Renal cortex interstitium (tissue), 11 donors: ENCODE measurements at regions not wholly inside any gene's neighbourhood (a gene's known extent, or its start where the extent isn't known, plus 50 kb on each side); places are given as distances from the start of the nearest gene placed in this dataset.
A peak's percentile ranks its signal among the peaks of the same experiment; 100 is the strongest.

ENCODE experiments used
- DNase-seq, 11 donors: peaks; one replicate each; pipeline ENCODE4 v3.0.0-alpha.2; 2013; ENCODE audit warnings: low read depth in 9 of 11, low spot score in 4 of 11; ENCODE audit errors: extremely low read depth in 1 of 11

DNA sequence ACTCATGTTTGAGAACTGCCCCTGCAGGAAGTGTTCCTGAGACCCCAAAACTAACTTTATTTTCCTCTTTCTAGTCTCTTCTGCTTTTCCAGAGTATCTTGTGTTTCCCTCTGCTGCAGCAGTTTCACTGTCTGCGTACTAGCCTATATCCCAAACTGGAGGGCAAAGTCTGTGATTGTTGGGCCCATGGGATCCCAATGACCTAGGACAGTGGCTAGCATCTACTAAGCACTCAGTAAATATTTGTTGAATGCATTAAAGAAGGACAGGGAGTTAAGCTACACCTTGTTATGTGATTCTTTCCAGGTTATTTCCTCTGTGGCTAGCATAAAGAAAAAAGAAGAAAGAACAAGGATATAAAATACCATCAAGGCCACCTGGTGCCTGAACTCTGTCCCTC is 210.6 kb upstream of the PHYHIPL start:
- DNase-seq = no peak

DNA sequence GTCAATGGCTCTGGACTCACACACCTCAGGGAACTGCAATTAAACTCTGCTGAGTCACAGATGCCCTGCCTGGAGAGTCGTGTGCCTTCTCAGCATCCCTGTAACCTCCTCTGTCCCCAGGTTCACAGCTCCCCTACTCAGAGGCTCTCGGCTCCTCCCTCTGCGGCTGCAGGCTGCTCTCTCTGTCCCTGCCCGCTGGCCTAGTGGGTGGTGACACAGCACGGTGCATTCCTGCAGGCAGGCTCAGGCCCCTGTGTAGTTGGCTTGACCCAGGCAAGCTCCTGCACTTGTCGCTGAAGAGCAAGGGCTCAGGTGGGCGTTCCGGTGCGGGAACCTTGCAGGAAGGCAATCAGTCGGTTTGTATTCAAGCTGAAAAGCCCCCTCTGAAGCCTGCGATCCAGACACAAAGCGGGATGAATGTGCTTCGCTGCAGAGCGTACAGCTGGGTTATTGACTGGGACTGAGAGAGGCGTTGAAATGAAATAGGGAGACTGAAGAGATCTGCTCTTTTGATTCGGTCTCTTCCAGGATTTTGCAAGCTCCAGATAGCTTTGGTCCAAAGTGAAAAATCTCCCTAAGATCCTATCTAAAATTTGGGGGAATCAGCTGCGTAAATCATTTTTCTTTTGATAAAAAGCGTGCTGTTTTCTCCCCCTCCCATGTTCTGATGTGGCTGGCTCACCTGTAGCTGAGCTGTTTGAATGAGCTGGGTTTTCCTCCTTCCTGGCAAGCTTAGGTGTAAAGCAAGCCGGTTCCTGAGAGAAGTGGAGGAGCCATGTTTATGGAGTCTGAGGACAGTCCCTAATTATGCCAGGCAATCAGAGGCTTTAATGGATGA is 208.7 kb upstream of the PHYHIPL start:
- DNase-seq = peak in 4 of 11 donors; percentile 11 to 27 (median 14)

DNA sequence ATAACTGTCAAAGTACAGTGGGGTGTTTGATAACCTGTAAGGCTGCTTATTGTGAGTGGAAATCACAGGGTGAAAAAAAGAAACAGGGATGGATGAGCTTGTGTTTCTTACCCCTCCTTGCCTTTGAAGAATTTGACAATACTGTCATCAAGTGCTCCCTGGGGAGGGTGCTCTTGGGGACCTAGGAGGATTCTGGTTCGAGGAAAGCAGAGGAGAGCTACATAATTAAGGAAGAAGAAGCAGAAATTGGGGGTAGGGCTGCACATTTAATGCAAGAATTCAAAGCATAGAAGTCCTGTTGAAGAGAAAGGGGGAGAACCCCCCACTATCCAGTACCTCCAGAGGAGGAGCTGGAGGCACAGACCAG is 208.1 kb upstream of the PHYHIPL start:
- no peak for DNase-seq

DNA sequence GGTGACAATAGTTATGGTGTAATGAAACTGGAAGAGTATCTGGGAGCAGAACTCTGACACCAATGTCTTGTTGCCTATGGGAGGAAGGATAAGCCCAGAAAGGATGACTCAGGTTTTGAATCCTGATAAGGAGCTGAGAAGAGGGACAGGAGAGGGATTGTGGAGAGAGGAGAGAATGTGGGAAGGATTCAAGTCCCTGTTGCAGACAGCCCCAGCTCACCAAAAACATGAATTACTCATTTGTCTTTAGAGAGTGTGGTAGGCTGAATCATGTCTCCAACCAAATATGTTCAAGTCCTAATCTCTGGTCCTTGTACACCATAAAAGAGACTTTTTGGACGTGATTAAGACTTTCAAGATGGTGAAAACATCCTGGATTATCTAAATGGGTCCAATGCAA is 206.9 kb upstream of the PHYHIPL start:
- DNase-seq = no peak

DNA sequence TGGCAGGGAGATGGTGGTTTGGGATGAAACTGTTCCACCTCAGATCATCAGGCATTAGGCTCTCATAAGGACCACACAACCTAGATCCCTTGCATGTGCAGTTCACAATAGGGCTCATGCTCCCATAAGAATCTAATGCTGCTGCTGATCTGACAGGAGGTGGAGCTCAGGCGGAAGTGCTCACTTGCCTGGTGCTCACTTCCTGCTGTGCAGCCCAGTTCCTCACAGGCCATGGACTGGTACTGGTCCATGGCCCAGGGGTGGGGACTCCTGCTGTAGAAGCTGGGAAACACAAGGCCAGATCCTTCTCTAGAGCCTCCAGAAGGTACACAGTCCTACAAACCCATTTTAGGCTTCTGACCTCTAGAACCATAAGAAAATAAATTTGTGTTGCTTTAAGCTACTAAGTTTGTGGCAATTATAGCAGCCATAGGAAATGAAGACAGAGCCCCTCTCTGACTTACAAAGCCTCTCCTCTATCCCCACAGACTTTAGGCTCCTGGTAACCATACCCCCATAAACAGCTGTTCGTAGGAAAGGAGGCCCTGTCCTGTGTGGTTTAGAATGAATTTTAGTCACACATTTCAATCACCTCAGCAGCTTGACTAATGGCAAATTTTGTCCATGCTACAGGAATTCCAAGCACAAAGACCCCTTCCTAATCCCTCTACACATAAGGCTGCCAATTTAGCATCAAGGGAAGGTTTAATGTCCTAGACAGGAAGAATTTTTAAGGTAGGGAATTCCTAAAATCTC is 206.1 kb upstream of the PHYHIPL start:
- no peak for DNase-seq

DNA sequence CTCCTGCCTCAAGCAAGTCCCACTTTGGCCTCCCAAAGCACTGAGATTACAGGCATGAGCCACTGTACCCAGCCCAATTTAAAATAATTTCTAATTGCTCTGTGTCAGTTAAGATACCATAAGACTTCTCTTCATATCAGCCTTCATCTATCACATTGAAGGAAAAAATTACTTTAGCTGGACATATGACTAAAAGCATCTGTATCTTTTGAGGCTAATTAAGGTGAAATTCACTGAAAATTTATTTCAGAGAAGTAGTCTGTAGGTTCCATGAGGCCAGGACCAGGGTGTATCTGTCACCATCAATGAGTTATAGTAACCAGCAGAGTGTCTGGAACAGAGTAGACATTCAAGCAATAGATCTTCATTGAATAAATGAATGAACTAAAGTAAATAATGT is 205.2 kb upstream of the PHYHIPL start:
- no peak for DNase-seq

DNA sequence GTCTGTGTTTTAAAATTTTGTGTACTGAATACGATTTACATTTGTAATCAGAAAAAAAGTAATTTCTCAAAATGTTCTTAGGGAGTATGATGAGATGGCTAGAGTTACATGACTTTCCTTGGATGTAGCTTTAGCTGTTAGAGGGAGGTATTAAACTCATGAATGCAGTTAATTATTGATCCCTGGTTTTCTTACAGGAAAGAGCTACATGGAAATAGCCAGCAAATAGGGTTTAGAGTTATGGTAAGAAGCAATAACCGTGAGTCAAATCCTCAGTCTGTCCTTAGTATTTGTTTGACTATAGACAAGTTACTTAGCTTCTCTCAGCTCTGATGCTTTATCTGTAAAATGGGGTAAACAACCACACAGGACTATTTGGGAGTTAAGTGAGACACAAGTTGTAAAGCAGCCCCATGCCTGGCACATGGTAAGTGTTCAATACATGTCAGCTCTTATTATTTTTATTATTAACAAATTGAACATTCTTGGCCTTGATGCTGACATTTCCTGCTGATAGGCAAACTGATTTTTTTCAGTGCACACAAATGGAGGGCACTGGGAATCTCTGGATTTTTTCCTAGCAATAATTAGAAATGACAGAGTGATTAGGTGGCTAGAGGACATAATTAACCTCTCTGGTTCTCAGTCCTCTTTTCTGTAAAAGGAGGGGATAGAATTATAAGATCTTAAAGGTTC is 204.5 kb upstream of the PHYHIPL start:
- no peak for DNase-seq

DNA sequence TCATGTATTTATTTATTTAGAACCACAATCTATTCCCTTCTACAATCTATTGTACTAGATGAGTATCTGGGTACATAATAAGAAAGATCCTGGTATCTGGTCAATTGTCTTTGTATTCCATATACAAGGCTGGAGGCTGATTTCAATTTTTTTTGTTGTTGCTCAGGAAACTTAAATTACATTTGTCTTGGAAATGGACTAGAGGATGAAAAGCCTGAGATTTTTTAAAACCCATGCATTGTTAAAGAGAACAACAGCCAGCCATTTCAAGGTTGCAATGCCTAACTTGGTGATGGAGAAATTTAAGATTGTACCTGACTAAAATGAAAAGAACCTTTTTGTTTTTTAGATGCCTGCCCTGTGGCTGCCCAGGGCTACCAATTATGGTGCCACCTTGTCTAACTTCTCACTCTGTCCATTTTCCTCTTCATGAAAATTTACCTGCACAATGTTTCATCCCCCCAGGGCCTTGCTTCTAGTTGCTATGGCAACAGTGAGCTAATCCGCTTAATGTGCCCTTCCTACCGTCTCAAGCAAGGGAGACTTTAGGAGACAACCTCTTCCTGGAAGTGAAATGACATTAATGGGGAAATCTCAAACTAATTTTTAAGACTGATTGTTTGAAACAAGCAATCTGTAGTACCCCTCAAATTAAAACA is 203.7 kb upstream of the PHYHIPL start:
- no peak for DNase-seq

DNA sequence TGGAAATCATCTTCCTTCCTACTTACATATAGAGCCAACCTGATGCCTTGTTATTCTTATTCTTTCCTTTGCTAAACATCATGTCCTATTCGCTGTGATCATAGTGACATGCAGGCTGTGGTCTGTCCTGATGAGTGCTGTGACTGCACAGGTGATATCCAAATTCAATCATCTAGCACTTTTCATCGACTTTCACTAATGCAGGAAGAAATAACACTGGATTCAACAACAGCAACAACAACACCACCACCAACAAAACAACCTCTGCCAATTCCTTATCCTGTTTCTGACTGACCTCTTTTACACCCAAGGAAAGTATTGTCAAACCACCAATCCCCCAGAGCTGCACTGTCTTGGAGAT is 203.2 kb upstream of the PHYHIPL start:
- no peak for DNase-seq

DNA sequence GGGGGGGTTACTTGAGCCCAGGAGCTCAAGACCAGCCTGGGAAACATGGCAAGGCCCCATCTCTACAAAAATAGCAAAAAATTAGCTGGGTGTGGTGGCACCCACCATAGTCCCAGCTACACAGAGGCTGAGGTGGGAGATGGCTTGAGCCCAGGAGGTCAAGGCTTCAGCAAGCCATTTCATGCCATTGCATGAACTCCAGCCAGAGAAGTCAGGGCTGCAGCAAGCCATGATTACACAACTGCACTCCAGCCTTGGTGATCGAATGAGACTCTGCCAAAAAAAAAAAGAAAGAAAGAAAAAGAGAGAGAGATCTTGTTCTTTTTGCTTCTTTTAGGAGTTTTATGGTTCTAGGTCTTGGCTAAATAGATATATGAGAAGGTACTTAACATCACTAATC is 200.2 kb upstream of the PHYHIPL start:
- DNase-seq = no peak

DNA sequence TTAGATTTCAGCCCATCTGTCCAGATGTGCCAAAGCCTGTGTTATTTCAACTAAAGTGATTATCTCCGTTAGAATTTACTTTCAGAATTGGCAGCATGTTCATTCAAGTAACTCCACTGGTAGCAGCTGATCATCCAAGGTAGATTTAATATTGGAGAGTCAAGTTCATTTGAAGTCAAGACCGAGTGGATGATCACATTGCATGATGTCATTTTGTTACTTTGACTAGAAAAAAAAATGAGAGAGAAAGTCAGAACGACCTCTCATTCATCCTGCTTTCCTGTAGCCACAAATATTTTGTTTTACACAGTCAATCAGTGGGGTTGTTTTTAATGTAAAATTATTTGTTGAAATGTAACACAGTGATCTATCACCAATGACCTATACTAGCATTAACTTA is 196.7 kb upstream of the PHYHIPL start:
- DNase-seq = no peak

DNA sequence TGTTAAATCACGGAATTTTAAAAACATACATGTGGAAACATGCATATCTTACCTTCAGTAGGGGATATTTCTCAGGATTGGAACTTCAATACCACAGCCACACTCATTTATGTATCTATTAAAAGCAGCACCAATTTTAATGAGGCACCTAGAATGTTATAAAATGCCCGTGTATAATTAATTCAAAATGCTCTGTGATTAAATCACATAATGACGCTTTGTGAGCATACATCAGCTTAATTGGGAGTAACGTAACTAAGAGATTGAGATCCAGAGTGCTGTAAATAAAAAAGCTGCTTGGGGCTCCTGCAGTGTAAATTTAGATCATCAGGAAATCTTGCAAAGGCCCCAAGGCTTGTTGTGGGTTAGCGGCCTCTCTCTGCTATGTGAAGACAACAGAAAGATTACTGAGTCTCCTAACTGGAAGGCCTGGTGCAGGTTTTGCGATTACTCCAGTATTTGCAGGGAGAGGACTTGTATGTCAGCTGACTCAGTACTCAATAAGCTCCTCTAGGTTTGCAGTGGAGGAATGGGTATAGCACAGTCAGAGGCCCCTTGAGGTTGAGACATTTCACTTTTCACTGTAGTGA is 195.5 kb upstream of the PHYHIPL start:
- DNase-seq = no peak

DNA sequence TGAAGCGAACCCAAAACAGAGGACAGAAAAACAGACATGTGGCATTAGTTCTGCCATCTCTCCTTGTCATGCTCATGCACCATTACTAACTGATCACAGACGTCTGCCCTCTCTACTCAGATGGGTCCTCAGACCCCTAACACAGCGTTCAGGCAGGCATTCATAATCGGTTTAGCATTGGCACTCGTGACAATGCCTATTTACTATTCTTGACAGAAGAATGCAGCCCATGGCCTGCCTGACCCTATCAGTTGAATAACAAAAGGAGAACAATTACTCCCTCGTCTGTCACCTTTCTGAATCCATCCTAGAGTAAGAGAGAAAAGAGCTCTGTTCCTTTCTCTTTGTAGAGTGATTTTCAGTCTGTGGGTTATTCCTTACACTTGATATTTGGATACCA is 194.6 kb upstream of the PHYHIPL start:
- DNase-seq = no peak

DNA sequence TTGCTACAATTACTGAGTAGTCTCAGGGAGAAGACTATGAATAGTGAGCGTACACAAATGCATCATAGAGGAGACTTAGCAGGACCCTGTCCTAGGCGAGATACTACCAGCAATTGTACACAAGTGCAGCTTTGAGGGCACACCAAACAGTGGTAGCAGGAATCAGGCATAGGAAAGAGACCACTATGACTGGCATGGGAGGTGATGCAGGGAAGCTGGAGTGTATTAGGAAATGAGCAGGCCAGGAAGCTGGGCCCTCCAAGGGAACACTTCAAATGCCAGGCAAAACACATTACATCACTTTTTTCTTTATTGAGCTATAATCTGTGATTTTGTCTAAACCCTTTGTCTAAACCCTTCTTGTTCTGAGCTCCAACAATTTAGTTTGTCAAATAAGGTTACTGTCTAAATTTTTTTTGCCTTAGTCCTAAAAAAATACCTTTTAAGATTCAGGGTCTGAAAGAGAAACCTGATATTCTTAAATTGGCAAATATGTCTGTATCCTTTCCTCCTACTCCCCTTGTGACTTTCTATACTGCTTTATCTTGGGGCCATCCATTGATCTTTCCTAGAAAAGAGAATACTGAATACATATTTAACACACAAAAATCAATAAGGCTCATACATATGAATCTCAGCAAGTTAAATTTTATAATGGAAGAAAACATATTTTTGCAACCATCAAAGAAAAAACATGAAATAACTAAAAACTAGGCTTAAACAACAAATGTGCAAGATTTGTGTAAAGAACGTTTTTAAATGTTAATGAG is 193.8 kb upstream of the PHYHIPL start:
- DNase-seq = no peak

DNA sequence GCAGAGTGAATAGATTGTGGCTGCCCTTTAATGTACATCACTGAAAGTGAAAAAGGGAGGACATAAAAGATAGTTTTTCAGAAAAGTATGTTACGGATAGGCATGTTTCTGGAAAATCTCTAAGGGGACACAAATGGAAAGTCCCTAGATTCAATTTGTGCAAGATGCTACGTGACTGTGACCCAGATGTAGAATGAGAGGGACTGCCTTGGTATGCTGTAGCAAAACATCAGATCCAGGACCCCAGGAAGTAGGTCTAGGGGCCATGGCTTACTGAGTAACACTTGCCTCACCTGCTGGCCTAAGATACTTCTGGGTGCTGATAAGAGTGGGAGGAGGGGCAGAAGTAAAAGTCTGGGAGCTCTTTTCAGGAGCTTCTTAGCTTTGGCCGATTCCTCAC is 191.2 kb upstream of the PHYHIPL start:
- no peak for DNase-seq

DNA sequence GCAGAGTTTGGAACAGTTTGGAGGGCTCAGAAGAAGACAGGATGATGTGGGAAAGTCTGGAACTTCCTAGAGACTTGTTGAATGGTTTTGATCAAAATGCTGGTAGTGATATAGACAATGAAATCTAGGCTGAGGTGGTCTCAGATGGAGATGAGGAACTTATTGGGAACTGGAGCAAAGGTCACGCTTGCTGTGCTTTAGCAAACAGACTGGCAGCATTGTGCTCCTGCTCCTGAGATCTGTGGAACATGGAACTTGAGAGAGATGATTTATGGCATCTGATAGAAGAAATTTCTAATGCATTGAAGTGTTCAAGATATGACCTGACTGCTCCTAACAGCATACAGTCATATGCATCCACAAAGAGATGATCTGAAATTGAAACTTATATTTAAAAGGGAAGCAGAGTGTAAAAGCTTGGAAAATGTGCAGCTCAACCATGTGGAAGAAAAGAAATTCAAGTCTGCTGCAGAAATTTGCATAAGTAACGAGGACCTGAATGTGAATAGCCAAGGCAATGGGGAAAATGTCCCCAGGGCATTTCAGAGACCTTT is 186.9 kb upstream of the PHYHIPL start:
- DNase-seq = no peak

DNA sequence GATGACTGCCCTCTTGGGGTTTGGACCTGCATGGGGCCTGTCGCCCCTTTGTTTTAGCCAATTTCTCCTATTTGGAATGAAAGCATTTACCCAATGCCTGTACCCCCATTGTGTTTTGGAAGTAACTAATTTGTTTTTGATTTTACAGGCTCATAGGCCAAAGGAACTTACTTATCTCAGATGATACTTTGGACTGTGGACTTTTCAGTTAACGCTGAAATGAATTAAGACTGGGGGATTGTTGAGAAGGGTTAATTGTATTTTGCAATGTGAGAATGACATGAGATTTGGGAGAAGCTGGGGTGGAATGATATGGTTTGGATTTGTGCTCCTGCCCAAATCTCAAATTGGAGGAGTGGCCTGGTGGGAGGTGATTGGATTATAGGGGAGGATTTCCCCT is 185.8 kb upstream of the PHYHIPL start:
- DNase-seq = no peak

DNA sequence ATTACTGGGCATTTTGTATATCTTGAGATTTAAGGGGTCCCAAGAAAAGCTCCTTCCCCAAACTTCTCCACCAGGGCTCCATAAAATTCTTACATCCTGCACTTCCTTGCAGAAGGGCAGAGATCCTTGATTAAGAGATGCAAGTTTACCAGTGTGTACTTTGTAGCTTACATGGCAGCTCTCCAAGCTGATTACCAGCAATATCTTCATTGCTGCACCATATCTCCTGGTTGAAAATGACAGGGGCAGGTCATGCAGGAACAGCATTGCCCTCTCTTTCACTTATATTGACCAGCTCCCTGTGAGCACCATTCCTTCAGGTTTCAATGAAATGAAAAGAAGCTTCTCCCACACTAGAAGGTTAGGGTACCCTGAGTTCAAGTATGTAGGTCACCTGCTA is 184.6 kb upstream of the PHYHIPL start:
- DNase-seq = no peak
